ENCODE measurements at regions not wholly inside any gene's neighbourhood (a gene's known extent, or its start where the extent isn't known, plus 50 kb on each side); places are given as distances from the start of the nearest gene placed in this dataset.

DNA sequence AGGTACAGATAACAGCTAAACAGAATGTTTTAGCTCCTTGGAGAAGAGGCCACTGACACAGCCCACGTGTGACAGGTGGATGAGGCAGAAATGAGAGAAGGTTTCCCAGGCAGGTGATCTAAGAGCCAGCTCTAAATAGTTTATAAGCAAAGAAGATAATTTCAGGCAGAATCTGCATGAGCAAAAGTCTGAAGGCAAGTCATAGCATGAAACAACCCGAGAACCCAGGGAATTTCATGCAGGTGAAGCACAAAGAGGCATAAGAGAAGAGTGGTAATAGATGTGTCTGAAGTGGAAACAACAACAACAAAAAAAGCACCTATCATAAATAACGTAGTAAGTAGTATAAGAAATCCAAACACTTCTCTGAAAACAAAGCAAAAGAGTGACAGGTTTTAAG is 275.8 kb upstream of the CPEB2 start:
- CTCF ChIA-PET (ENCODE audit: partially characterized antibody): no interaction called here
- Histone ChIP-seq H3K23ac (ENCODE audit: insufficient read length) (no peak overlapping the region), H2AK5ac (ENCODE audit: low read depth, low read length) (no peak overlapping the region), H4K91ac (replicated peaks; ENCODE audit: insufficient read length, low read length) (no peak overlapping the region), H4K20me1 (replicated peaks in 1 of 2; ENCODE audit: control insufficient read depth in 1 of 2, insufficient read depth in 2 of 2, low read length in 2 of 2) (no peaks in the 10 kb centered on the region), H3K27me3 (replicated peaks in 1 of 4; ENCODE audit: control insufficient read depth in 3 of 4, extremely low read depth in 1 of 4, insufficient read depth in 3 of 4, low read length in 3 of 4) (no peaks in the 10 kb centered on the region), H2BK15ac (ENCODE audit: low read length) (no peak overlapping the region), H2BK120ac (replicated peaks; ENCODE audit: low read depth, low read length) (no peak overlapping the region), H3K4ac (replicated peaks; ENCODE audit: insufficient read length, low read depth, low read length) (no peak overlapping the region), H4K8ac (ENCODE audit: extremely low read depth, insufficient read depth, low read length) (no peak overlapping the region), H2AFZ (ENCODE audit: low read length) (peak overlapping the region; percentile 47; the same call in 1 of the 2 replicates), H3K79me1 (ENCODE audit: low read depth, low read length) (no peaks in the 10 kb centered on the region), H3K14ac (ENCODE audit: insufficient read length) (no peak overlapping the region), H3K27ac (ENCODE audit: low read depth, low read length) (no peak overlapping the region), H3K4me2 (ENCODE audit: insufficient read depth in 1 of 2, low read depth in 2 of 2, low read length in 2 of 2) (no peak overlapping the region), H2BK20ac (ENCODE audit: low read length) (no peak overlapping the region), H3K79me2 (ENCODE audit: control insufficient read depth in 1 of 2, insufficient read depth in 2 of 2, low read length in 2 of 2) (no peaks in the 10 kb centered on the region), H3K4me3 (ENCODE audit: extremely low read depth in 1 of 4, insufficient read depth in 2 of 4, low read depth in 3 of 4, low read length in 4 of 4) (no peak overlapping the region), H3K23me2 (ENCODE audit: low read depth, low read length) (no peaks in the 10 kb centered on the region), H3K56ac (replicated peaks; ENCODE audit: insufficient read length, low read depth, low read length) (no peak overlapping the region), H3K4me1 (replicated peaks in 1 of 4; ENCODE audit: control insufficient read depth in 3 of 4, insufficient read depth in 4 of 4, low read length in 3 of 4) (no peaks in the 10 kb centered on the region), H3K18ac (ENCODE audit: extremely low read depth, low read length) (no peak overlapping the region), H3K9me3 (ENCODE audit: insufficient read depth in 2 of 2, low read depth in 1 of 2, low read length in 1 of 2) (no peaks in the 10 kb centered on the region), H3K36me3 (ENCODE audit: control insufficient read depth in 2 of 4, insufficient read depth in 4 of 4, low read length in 3 of 4) (no peaks in the 10 kb centered on the region), H2BK12ac (ENCODE audit: low read depth, low read length) (no peak overlapping the region), H3K9ac (replicated peaks in 1 of 4; ENCODE audit: extremely low read depth in 1 of 4, low read depth in 3 of 4, low read length in 3 of 4) (no peak overlapping the region), H4K5ac (ENCODE audit: insufficient read length, low read depth, low read length) (no peak overlapping the region), H2BK5ac (ENCODE audit: low read depth, low read length) (no peak overlapping the region)
- FAIRE-seq (no peak), DNase-seq (ENCODE audit: low read depth in 1 of 2, low spot score in 2 of 2) (no peak)
- 79% methylated on average over 3 of the region's 3 CpGs; no CpG with 5 or more reads in 1 of the 2 experiments for WGBS, 2 experiments (ENCODE audit: extremely low coverage in 1 of 2, insufficient coverage in 1 of 2, insufficient read length in 1 of 2, insufficient replicate concordance in 2 of 2, low coverage in 1 of 2, low lambda C conversion rate in 2 of 2, missing lambda C conversion rate in 1 of 2)
- no peak for TF ChIP-seq POLR2A (IDR thresholded peaks at IDR 0.05; ENCODE audit: control extremely low read depth in 1 of 2, low read depth in 2 of 2, low read length in 2 of 2)
- TF ChIP-seq SUZ12 (IDR thresholded peaks at IDR 0.05; ENCODE audit: low read length): no peak
- TF ChIP-seq RBBP5 (IDR thresholded peaks at IDR 0.05; ENCODE audit: borderline replicate concordance, low read depth, low read length): no peak
- TF ChIP-seq MAFK (IDR thresholded peaks at IDR 0.05; ENCODE audit: low read depth, low read length): no peak
- no peak for TF ChIP-seq CEBPB (IDR thresholded peaks at IDR 0.05; ENCODE audit: low read depth, low read length)
- no peak for TF ChIP-seq RXRA (IDR thresholded peaks at IDR 0.05; ENCODE audit: insufficient read depth, low read depth, low read length)
- no peak for TF ChIP-seq NRF1 (IDR thresholded peaks at IDR 0.05; ENCODE audit: low read depth, low read length)
- TF ChIP-seq, protein P1, sequence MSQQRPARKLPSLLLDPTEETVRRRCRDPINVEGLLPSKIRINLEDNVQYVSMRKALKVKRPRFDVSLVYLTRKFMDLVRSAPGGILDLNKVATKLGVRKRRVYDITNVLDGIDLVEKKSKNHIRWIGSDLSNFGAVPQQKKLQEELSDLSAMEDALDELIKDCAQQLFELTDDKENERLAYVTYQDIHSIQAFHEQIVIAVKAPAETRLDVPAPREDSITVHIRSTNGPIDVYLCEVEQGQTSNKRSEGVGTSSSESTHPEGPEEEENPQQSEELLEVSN (IDR thresholded peaks at IDR 0.05): no peak
- TF ChIP-seq SIX5 (IDR thresholded peaks at IDR 0.05; ENCODE audit: low read depth, low read length): no peak
- POLR2A ChIA-PET (ENCODE audit: partially characterized antibody): no interaction called here

Measured in H1 (cell line).